ENCODE measurements at regions not wholly inside any gene's neighbourhood (a gene's known extent, or its start where the extent isn't known, plus 50 kb on each side); places are given as distances from the start of the nearest gene placed in this dataset.
"Not testable (repeated sequence)": the region's sequence is repeated elsewhere in the genome, so short reads cannot be mapped to it uniquely, and the experiment has no call there.

DNA sequence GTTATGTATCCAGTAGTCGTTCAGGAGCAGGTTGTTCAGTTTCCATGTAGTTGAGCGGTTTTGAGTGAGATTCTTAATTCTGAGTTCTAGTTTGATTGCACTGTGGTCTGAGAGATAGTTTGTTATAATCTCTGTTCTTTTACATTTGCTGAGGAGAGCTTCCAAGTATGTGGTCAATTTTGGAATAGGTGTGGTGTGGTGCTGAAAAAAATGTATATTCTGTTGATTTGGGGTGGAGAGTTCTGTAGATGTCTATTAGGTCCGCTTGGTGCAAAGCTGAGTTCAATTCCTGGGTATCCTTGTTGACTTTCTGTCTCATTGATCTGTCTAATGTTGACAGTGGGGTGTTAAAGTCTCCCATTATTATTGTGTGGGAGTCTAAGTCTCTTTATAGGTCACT is 68.6 kb upstream of the IZUMO1R start:
- not testable (repeated sequence) for DNase-seq; H3K36me3 ChIP-seq (replicated peaks; ENCODE audit: control insufficient read depth, insufficient read depth, low read length); H3K4me3 ChIP-seq (ENCODE audit: insufficient read depth, low read depth, low read length); H3K27me3 ChIP-seq (ENCODE audit: control insufficient read depth, insufficient read depth, low read length)

DNA sequence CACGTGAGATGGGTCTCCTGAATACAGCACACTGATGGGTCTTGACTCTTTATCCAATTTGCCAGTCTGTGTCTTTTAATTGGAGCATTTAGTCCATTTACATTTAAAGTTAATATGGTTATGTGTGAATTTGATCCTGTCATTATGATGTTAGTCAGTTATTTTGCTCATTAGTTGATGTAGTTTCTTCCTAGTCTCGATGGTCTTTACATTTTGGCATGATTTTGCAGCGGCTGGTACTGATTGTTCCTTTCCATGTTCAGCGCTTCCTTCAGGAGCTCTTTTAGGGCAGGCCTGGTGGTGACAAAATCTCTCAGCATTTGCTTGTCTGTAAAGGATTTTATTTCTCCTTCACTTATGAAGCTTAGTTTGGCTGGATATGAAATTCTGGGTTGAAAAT is 68.0 kb upstream of the IZUMO1R start:
- H3K36me3 ChIP-seq (replicated peaks; ENCODE audit: control insufficient read depth, insufficient read depth, low read length); H3K27me3 ChIP-seq (ENCODE audit: control insufficient read depth, insufficient read depth, low read length); DNase-seq; H3K4me3 ChIP-seq (ENCODE audit: insufficient read depth, low read depth, low read length): not testable (repeated sequence)

DNA sequence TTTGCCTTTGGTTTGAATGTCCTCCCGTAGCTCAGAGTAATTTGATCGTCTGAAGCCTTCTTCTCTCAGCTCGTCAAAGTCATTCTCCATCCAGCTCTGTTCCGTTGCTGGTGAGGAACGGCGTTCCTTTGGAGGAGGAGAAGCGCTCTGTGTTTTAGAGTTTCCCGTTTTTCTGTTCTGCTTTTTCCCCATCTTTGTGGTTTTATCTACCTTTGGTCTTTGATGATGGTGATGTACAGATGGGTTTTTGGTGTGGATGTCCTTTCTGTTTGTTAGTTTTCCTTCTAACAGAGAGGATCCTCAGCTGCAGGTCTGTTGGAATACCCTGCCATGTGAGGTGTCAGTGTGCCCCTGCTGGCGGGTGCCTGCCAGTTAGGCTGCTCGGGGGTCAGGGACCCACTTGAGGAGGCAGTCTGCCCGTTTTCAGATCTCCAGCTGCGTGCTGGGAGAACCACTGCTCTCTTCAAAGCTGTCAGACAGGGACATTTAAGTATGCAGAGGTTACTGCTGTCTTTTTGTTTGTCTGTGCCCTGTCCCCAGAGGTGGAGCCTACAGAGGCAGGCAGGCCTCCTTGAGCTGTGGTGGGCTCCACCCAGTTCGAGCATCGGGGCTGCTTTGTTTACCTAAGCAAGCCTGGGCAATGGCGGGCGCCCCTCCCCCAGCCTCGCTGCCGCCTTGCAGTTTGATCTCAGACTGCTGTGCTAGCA is 66.8 kb upstream of the IZUMO1R start:
- DNase-seq; H3K36me3 ChIP-seq (replicated peaks; ENCODE audit: control insufficient read depth, insufficient read depth, low read length); H3K27me3 ChIP-seq (ENCODE audit: control insufficient read depth, insufficient read depth, low read length): not testable (repeated sequence)
- peak overlapping the region; percentile 12; the same call in 1 of the 2 replicates for H3K4me3 ChIP-seq (ENCODE audit: insufficient read depth, low read depth, low read length)

DNA sequence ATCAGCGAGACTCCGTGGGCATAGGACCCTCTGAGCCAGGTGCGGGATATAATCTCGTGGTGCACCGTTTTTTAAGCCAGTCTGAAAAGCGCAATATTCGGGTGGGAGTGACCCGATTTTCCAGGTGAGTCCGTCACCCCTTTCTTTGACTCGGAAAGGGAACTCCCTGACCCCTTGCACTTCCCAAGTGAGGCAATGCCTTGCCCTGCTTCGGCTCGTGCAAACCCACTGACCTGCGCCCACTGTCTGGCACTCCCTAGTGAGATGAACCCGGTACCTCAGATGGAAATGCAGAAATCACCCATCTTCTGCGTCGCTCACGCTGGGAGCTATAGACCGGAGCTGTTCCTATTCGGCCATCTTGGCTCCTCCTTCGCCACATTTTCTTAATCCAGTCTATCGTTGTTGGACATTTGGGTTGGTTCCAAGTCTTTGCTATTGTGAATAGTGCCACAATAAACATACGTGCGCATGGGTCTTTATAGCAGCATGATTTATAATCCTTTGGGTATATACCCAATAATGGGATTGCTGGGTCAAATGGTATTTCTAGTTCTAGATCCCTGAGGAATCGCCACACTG is 66.1 kb upstream of the IZUMO1R start:
- not testable (repeated sequence) for H3K27me3 ChIP-seq (ENCODE audit: control insufficient read depth, insufficient read depth, low read length); H3K36me3 ChIP-seq (replicated peaks; ENCODE audit: control insufficient read depth, insufficient read depth, low read length); DNase-seq
- peak overlapping the region; percentile 12 for H3K4me3 ChIP-seq (ENCODE audit: insufficient read depth, low read depth, low read length)

DNA sequence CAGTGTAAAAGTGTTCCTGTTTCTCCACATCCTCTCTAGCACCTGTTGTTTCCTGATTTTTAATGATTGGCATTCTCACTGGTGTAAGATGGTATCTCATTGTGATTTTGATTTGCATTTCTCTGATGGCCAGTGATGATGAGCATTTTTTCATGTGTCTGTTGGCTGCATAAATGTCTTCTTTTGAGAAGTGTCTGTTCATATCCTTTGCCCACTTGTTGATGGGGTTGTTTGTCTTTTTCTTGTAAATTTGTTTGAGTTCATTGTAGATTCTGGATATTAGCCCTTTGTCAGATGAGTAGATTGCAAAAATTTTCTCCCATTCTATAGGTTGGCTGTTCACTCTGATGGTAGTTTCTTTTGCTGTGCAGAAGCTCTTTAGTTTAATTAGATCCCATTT is 65.6 kb upstream of the IZUMO1R start:
- not testable (repeated sequence) for H3K27me3 ChIP-seq (ENCODE audit: control insufficient read depth, insufficient read depth, low read length); DNase-seq; H3K4me3 ChIP-seq (ENCODE audit: insufficient read depth, low read depth, low read length); H3K36me3 ChIP-seq (replicated peaks; ENCODE audit: control insufficient read depth, insufficient read depth, low read length)

DNA sequence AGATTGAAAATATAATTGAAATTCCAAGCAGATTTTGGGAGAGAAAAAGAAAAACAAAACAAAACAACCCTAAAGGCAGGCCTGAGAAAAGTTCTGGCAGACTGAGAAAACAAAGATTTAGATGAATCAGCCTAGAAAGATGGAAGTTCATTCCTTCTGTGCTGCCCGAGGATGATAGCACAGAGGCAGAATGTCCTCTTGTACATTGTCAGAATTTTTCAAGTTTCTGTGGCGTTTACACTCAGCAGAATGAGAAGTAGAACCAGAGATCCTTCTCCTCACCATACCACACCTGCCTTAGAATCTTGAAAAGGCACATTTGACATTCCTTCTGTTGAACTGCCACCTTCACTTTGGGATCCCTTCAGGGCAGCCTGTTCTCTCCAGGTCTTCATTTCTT is 62.5 kb upstream of the IZUMO1R start:
- Histone ChIP-seq H3K36me3 (replicated peaks; ENCODE audit: control insufficient read depth, insufficient read depth, low read length) (no peaks in the 10 kb centered on the region), H3K27me3 (ENCODE audit: control insufficient read depth, insufficient read depth, low read length) (no peaks in the 10 kb centered on the region), H3K4me3 (ENCODE audit: insufficient read depth, low read depth, low read length) (no peak overlapping the region)
- no peak for DNase-seq

DNA sequence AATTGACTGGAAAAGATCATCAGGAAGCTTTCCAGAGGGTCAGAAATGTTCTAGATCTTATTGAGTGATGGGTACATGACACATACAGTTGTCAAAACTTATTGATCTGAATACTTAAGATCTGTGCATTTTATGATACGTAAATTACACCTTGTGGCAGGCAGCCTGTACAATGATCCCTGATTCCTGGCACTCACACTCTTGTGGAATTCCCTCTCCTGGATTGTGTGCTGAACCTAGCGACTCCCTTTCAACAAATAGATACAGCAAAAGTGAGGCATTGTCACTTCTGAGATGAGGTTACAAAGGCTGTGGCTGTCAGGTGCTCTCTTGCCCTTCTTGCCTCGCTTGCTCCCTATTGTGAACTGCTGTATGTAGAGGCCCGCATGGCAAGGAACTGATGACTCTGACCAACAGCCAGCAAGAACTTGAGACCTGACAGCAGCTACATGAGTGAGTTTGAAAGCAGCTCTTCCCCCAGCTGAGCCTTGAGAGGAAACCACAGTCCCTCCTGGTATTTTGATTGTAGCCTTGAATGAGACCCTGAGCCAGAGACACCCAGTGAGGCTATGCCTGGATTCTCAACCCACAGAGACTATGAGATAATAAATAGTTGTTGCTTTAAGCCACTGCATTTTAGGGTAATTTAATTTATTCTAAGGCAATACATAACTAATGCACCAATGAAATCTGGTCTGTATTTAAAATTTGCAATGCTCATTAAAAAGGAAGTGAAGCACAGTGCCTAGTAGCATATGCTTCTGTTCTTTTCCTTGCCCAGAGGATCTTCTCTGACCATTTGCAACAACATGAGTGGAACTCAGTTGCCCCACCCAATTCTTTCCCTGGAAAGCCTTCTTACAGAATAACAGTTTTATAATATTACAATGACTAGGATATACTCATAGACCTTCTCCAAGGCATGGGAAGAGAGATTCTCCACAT is 60.5 kb upstream of the IZUMO1R start:
- no peaks in the 10 kb centered on the region for H3K36me3 ChIP-seq (replicated peaks; ENCODE audit: control insufficient read depth, insufficient read depth, low read length)
- H3K4me3 ChIP-seq (ENCODE audit: insufficient read depth, low read depth, low read length), result no peak overlapping the region
- H3K27me3 ChIP-seq (ENCODE audit: control insufficient read depth, insufficient read depth, low read length), result no peaks in the 10 kb centered on the region
- no peak for DNase-seq

DNA sequence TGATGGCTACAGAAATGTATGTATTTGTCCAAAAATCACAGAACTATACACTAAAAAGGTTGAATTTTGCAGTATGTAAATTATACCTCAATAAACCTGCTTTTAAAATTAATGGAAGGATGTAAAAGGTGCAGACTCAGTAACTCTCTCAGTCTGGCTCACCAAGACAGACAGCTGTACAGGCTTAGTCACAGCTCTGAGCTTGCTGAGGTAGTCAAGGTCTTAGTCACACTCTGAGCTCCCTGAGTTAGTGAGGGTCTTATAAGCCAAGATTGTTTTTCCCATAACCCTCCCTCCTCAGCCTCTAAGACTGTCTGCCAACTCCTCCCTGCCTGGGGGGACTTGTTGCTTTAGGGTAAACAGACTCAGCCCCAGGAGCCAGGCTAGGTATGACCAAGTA is 59.3 kb upstream of the IZUMO1R start:
- Histone ChIP-seq H3K27me3 (ENCODE audit: control insufficient read depth, insufficient read depth, low read length) (no peaks in the 10 kb centered on the region), H3K36me3 (replicated peaks; ENCODE audit: control insufficient read depth, insufficient read depth, low read length) (no peaks in the 10 kb centered on the region), H3K4me3 (ENCODE audit: insufficient read depth, low read depth, low read length) (no peak overlapping the region)
- no peak for DNase-seq

DNA sequence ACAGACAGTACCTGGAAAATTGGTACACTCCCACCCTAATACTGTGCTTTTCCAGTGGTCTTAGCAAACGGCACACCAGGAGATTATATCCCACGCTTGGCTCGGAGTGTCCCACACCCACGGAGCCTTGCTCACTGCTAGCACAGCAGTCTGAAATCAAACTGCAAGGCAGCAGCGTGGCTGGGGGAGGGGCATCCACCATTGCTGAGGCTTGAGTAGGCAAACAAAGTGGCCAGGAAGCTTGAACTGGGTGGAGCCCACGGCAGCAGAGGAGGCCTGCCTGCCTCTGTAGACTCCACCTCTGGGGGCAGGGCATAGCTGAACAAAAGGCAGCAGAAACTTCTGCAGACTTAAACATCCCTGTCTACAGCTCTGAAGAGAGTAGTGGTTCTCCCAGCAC is 56.1 kb upstream of the IZUMO1R start:
- not testable (repeated sequence) for H3K27me3 ChIP-seq (ENCODE audit: control insufficient read depth, insufficient read depth, low read length); H3K36me3 ChIP-seq (replicated peaks; ENCODE audit: control insufficient read depth, insufficient read depth, low read length); H3K4me3 ChIP-seq (ENCODE audit: insufficient read depth, low read depth, low read length); DNase-seq

DNA sequence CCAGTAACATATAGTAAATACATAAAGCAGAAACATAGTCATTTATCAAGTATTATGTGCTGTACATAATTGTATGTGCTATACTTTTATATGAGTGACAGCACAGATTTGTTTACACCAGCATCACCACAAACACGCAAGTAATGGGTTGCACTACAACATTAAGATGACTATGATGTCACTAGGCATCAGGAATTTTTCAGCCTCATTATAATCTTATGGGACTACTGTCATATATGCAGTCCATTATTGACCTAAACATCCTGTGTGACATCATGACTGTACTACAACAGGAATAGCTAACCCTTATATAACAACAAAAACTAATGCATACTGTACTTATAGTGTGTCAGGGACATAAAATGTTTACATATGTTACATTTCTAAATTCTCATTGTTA is 50.2 kb upstream of the IZUMO1R start:
- no peak for DNase-seq
- no peak overlapping the region for H3K4me3 ChIP-seq (ENCODE audit: insufficient read depth, low read depth, low read length)
- H3K36me3 ChIP-seq (replicated peaks; ENCODE audit: control insufficient read depth, insufficient read depth, low read length), result no peaks in the 10 kb centered on the region
- no peaks in the 10 kb centered on the region for H3K27me3 ChIP-seq (ENCODE audit: control insufficient read depth, insufficient read depth, low read length)

All from H7 (cell line).